Neural cell (in vitro differentiated cells): ENCODE measurements at regions not wholly inside any gene's neighbourhood (a gene's known extent, or its start where the extent isn't known, plus 50 kb on each side); places are given as distances from the start of the nearest gene placed in this dataset.

Experiments
- H2AFZ ChIP-seq: fragments of 200-600, 300-800 bp; sonication (generic), shearing (Covaris generic); 2 replicates; pipeline ENCODE4 v1.6.0; 2014; ENCODE audit warnings: low read depth, mild to moderate bottlenecking, antibody characterized with exemption, low read length, moderate library complexity
- H3F3A ChIP-seq: fragments of 200-600 bp; shearing (Covaris generic); 2 replicates; pipeline ENCODE4 v1.6.1; 2016; ENCODE audit warnings: mild to moderate bottlenecking, moderate library complexity, mixed read lengths, antibody characterized with exemption, low read length; ENCODE audit not compliant: insufficient read depth, poor library complexity, severe bottlenecking
- H3K27ac ChIP-seq: fragments of 200-600, 300-800 bp; sonication (generic), shearing (Covaris generic); 2 replicates; pipeline ENCODE4 v1.5.1; 2014; ENCODE audit warnings: mild to moderate bottlenecking, low read length, moderate library complexity
- H3K27me3 ChIP-seq: fragments of 300-800, 200-600 bp; sonication (generic), shearing (Covaris generic); 2 replicates; pipeline ENCODE4 v1.6.0; 2014; ENCODE audit warnings: mild to moderate bottlenecking, low read depth, low read length, moderate library complexity; ENCODE audit not compliant: insufficient read depth
- H3K36me3 ChIP-seq: fragments of 300-800, 200-600 bp; sonication (generic), shearing (Covaris generic); 2 replicates; pipeline ENCODE4 v1.5.1; 2014; ENCODE audit warnings: mild to moderate bottlenecking, antibody characterized with exemption, low read length, moderate library complexity; ENCODE audit not compliant: insufficient read depth
- H3K4me2 ChIP-seq: fragments of 300-800, 200-600 bp; sonication (generic), shearing (Covaris generic); 2 replicates; pipeline ENCODE4 v1.6.0; 2014; ENCODE audit warnings: mild to moderate bottlenecking, low read length
- H3K4me3 ChIP-seq: fragments of 300-800, 200-600 bp; sonication (generic), shearing (Covaris generic); 2 replicates; pipeline ENCODE4 v1.5.1; 2014; ENCODE audit warnings: mild to moderate bottlenecking, low read length, moderate library complexity
- H3K79me2 ChIP-seq: fragments of 200-600 bp; shearing (Covaris generic); replicated peaks from 2 replicates; pipeline ENCODE4 v1.6.0; 2014; ENCODE audit warnings: mild to moderate bottlenecking, low read length, moderate library complexity; ENCODE audit not compliant: insufficient read depth
- H3K9ac ChIP-seq: fragments of 300-800, 200-600 bp; sonication (generic), shearing (Covaris generic); 2 replicates; pipeline ENCODE4 v1.6.1; 2016; ENCODE audit warnings: mild to moderate bottlenecking, low read length, mixed read lengths
- H3K9me2 ChIP-seq: fragments of 200-600 bp; shearing (Covaris generic); 2 replicates; pipeline ENCODE4 v1.6.1; 2016; ENCODE audit warnings: mild to moderate bottlenecking, low read length, mixed read lengths; ENCODE audit not compliant: insufficient read depth
- H3K9me3 ChIP-seq: fragments of 200-600, 300-800 bp; sonication (generic), shearing (Covaris generic); 2 replicates; pipeline ENCODE4 v1.6.1; 2016; ENCODE audit warnings: mild to moderate bottlenecking, mixed run types, low read length, moderate library complexity, mixed read lengths
- H4K20me1 ChIP-seq: fragments of 200-600 bp; shearing (Covaris generic); 2 replicates; pipeline ENCODE4 v1.6.1; 2016; ENCODE audit warnings: mild to moderate bottlenecking, mixed run types; ENCODE audit not compliant: insufficient read depth
- EP300 ChIP-seq: fragments of 450-650 bp; conservative IDR thresholded peaks from 2 replicates; pipeline ENCODE4 v1.6.1; 2014; ENCODE audit warnings: antibody characterized with exemption, mild to moderate bottlenecking, moderate library complexity; ENCODE audit not compliant: poor library complexity, severe bottlenecking
- EZH2 ChIP-seq: fragments of 200-600, 300-800 bp; shearing (Covaris generic), sonication (generic); IDR thresholded peaks from 2 replicates; pipeline ENCODE4 v1.6.1; 2014; ENCODE audit warnings: antibody characterized with exemption, low read length, borderline replicate concordance, mild to moderate bottlenecking; ENCODE audit not compliant: insufficient read depth, poor library complexity, severe bottlenecking
- MXI1 ChIP-seq: fragments of 450-650 bp; conservative IDR thresholded peaks from 2 replicates; pipeline ENCODE4 v1.6.1; 2014; ENCODE audit warnings: antibody characterized with exemption, mild to moderate bottlenecking; ENCODE audit not compliant: poor library complexity, severe bottlenecking
- POLR2AphosphoS5 ChIP-seq: IDR thresholded peaks from 2 replicates; pipeline ENCODE4 v1.6.1; 2012
- RAD21 ChIP-seq: fragments of 450-650 bp; conservative IDR thresholded peaks from 2 replicates; pipeline ENCODE4 v1.6.1; 2014; ENCODE audit warnings: antibody characterized with exemption, mild to moderate bottlenecking, moderate library complexity
- REST ChIP-seq: IDR thresholded peaks from 2 replicates; pipeline ENCODE4 v1.6.1; 2012; ENCODE audit warnings: borderline replicate concordance
- SMC3 ChIP-seq: fragments of 450-650 bp; conservative IDR thresholded peaks from 2 replicates; pipeline ENCODE4 v1.6.1; 2014; ENCODE audit warnings: antibody characterized with exemption, mild to moderate bottlenecking, moderate library complexity; ENCODE audit not compliant: poor library complexity
- TAF1 ChIP-seq: IDR thresholded peaks from 2 replicates; pipeline ENCODE4 v1.6.1; 2012; ENCODE audit warnings: low read depth
- TF ChIP-seq, protein P1 (sequence below): fragments of 450-650 bp; IDR thresholded peaks from 2 replicates; pipeline ENCODE4 v1.5.1; 2014; ENCODE audit warnings: antibody characterized with exemption, mild to moderate bottlenecking, moderate library complexity; ENCODE audit not compliant: poor library complexity, severe bottlenecking

DNA sequence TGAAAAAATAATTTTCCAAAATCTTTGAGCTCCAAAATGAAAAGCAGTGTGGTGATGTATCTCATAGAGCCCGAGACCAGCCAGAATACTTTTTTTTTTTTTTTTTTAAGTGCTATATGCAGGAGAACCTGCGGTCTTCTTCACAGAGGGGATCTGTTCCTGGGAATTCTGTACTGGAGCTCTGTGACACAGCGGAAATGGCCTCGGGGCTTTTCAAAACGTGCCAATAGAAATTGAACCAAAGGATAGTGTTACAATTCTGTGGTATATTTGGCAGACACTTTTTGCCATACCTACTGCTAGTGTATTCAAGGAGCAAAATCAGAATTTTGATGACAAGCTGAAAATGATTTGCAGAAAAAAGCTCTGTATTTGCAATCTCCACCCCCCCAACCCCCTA lies 1429.3 kb upstream of the LRRTM3 start:
- Histone ChIP-seq H3K9ac (no peak overlapping the region), H2AFZ (no peak overlapping the region), H3K4me2 (no peak overlapping the region), H3K4me3 (no peak overlapping the region), H3K27ac (no peak overlapping the region), H3K36me3 (no peaks in the 10 kb centered on the region), H4K20me1 (no peaks in the 10 kb centered on the region), H3F3A (no peaks in the 10 kb centered on the region), H3K79me2 (no peaks in the 10 kb centered on the region), H3K9me3 (no peaks in the 10 kb centered on the region), H3K9me2 (no peaks in the 10 kb centered on the region), H3K27me3 (no peaks in the 10 kb centered on the region)
- TF ChIP-seq EZH2 (no peak), SMC3 (no peak), EP300 (no peak), RAD21 (no peak), MXI1 (no peak), REST (no peak), POLR2AphosphoS5 (no peak)

- Histone ChIP-seq H2AFZ (no peak overlapping the region), H3K4me3 (no peak overlapping the region), H3K79me2 (no peaks in the 10 kb centered on the region), H3K27ac (no peak overlapping the region), H3K9me3 (no peaks in the 10 kb centered on the region), H4K20me1 (no peaks in the 10 kb centered on the region), H3F3A (no peaks in the 10 kb centered on the region), H3K9ac (no peak overlapping the region), H3K9me2 (no peaks in the 10 kb centered on the region), H3K36me3 (no peaks in the 10 kb centered on the region), H3K27me3 (no peaks in the 10 kb centered on the region), H3K4me2 (no peak overlapping the region)
- TF ChIP-seq SMC3: no peak
- TF ChIP-seq RAD21: no peak
- TF ChIP-seq EP300: no peak
Measured at GRCh38 chr10:65497837-65498236, 1428.0 kb upstream of the LRRTM3 start.

DNA sequence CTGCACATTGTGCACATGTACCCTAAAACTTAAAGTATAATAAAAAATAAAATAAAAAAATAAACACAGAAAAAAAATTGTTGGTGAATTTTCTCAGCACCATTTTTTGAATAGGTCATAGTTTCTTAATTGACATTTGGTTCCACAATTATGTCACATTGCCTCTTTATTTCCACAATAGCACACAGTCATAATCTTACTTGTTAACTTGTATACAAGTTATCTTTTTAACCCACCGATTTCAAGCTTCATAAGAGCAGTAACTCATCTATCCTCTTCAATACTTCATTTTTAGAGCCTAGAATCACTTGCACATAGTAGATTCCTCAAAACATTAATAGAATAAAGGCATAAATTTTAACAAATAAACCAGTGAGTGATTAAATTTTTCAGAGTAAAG lies 1425.1 kb upstream of the LRRTM3 start:
- no peaks in the 10 kb centered on the region for H4K20me1 ChIP-seq
- H3K9me3 ChIP-seq: no peaks in the 10 kb centered on the region
- H3K4me2 ChIP-seq: no peak overlapping the region
- no peak overlapping the region for H3K27ac ChIP-seq
- H3K36me3 ChIP-seq: no peaks in the 10 kb centered on the region
- H2AFZ ChIP-seq: no peak overlapping the region
- H3F3A ChIP-seq: no peaks in the 10 kb centered on the region
- H3K9me2 ChIP-seq: no peaks in the 10 kb centered on the region
- H3K27me3 ChIP-seq: no peaks in the 10 kb centered on the region
- no peaks in the 10 kb centered on the region for H3K79me2 ChIP-seq
- no peak for TF ChIP-seq RAD21
- no peak for TF ChIP-seq EZH2
- no peak for TF ChIP-seq REST
- TF ChIP-seq, protein P1, sequence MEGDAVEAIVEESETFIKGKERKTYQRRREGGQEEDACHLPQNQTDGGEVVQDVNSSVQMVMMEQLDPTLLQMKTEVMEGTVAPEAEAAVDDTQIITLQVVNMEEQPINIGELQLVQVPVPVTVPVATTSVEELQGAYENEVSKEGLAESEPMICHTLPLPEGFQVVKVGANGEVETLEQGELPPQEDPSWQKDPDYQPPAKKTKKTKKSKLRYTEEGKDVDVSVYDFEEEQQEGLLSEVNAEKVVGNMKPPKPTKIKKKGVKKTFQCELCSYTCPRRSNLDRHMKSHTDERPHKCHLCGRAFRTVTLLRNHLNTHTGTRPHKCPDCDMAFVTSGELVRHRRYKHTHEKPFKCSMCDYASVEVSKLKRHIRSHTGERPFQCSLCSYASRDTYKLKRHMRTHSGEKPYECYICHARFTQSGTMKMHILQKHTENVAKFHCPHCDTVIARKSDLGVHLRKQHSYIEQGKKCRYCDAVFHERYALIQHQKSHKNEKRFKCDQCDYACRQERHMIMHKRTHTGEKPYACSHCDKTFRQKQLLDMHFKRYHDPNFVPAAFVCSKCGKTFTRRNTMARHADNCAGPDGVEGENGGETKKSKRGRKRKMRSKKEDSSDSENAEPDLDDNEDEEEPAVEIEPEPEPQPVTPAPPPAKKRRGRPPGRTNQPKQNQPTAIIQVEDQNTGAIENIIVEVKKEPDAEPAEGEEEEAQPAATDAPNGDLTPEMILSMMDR: no peak
- no peak for TF ChIP-seq SMC3
- TF ChIP-seq TAF1: no peak
- no peak for TF ChIP-seq MXI1
- TF ChIP-seq POLR2AphosphoS5: no peak
- no peak for TF ChIP-seq EP300
- no peak overlapping the region for H3K9ac ChIP-seq
- no peak overlapping the region for H3K4me3 ChIP-seq
